Body of pancreas (tissue), 4 donors: ENCODE measurements at regions not wholly inside any gene's neighbourhood (a gene's known extent, or its start where the extent isn't known, plus 50 kb on each side); places are given as distances from the start of the nearest gene placed in this dataset.
A peak's percentile ranks its signal among the peaks of the same experiment; 100 is the strongest.
"Not testable (repeated sequence)": the region's sequence is repeated elsewhere in the genome, so short reads cannot be mapped to it uniquely, and the experiment has no call there.

Experiments
- ATAC-seq: fragments of 150-250 bp; one replicate; pipeline ENCODE4 v1.9.1; 2016
- DNase-seq, 4 donors: peaks; one replicate each; pipeline ENCODE4 v3.0.0-alpha.2; 2019
- H3K27ac ChIP-seq, 4 donors: fragments of 200-600 bp; sonication (generic); 1 replicate in 3 of 4; 2 replicates in 1 of 4; pipeline versions ENCODE4 v1.5.1 to v1.6.1; 2016 to 2019; ENCODE audit warnings: mild to moderate bottlenecking in 1 of 4, mixed read lengths in 1 of 4, moderate library complexity in 1 of 4
- H3K27me3 ChIP-seq, 2 donors: fragments of 200-600 bp; sonication (generic); one replicate each; pipeline ENCODE4 v1.6.0; 2016; ENCODE audit warnings: mild to moderate bottlenecking in 1 of 2
- H3K36me3 ChIP-seq, 2 donors: fragments of 200-600 bp; sonication (generic); replicated peaks in 1 of 2; 2 replicates each; pipeline ENCODE4 v1.5.1; 2016; ENCODE audit warnings: low read depth in 2 of 2; ENCODE audit not compliant: insufficient read depth in 1 of 2
- H3K4me1 ChIP-seq: fragments of 200-600 bp; sonication (generic); one replicate; pipeline ENCODE4 v1.6.0; 2016
- H3K4me3 ChIP-seq, 2 donors: fragments of 200-600 bp; sonication (generic); 1 replicate in 1 of 2; 2 replicates in 1 of 2; pipeline ENCODE4 v1.5.1; 2016 to 2019
- H3K9me3 ChIP-seq, 3 donors: fragments of 200-600 bp; sonication (generic); 1 replicate in 2 of 3; 2 replicates in 1 of 3; pipeline ENCODE4 v1.5.1; 2016
- CTCF ChIP-seq, 7 experiments: fragments of 450-650 bp in 4 of 7; fragments of 200-600 bp in 3 of 7; sonication (generic) in 3 of 7; IDR thresholded peaks; one replicate each; pipeline ENCODE4 v1.5.1; 2016 to 2019; ENCODE audit warnings: antibody characterized with exemption in 7 of 7
- POLR2A ChIP-seq, 3 donors: fragments of 450-650 bp; IDR thresholded peaks; one replicate each; pipeline ENCODE4 v1.6.1; 2016; ENCODE audit warnings: antibody characterized with exemption in 3 of 3, mild to moderate bottlenecking in 2 of 3
- WGBS, 2 donors: methylation state at CpG; one replicate each; pipeline ENCODE4 v1.1.5; 2017; 5-methylcytosine and 5-hydroxymethylcytosine counted together
- intact Hi-C: fragments of 100-400 bp; cut with DNase I; formaldehyde crosslinking; loops from one replicate; pipeline ENCODE4 v1.15.1; 2023

GRCh38 chr22:47354668-47355387 is 592.4 kb downstream of the TBC1D22A start:
- 71 to 74% methylated on average over 12 to 16 of the region's 16 CpGs for WGBS, 2 donors
- H3K27me3 ChIP-seq: no peaks in the 10 kb centered on the region
- no peak for ATAC-seq
- H3K4me1 ChIP-seq: no peaks in the 10 kb centered on the region
- H3K4me3 ChIP-seq: no peak overlapping the region
- intact Hi-C loops: no loop called here
- H3K27ac ChIP-seq: no peak overlapping the region
- DNase-seq: no peak
- no peak for TF ChIP-seq POLR2A (IDR thresholded peaks at IDR 0.05)
- no peak for TF ChIP-seq CTCF (IDR thresholded peaks at IDR 0.05)
- H3K9me3 ChIP-seq: no peaks in the 10 kb centered on the region
- H3K36me3 ChIP-seq: no peaks in the 10 kb centered on the region

- Histone ChIP-seq H3K27me3 (no peaks in the 10 kb centered on the region), H3K36me3 (no peaks in the 10 kb centered on the region), H3K9me3 (no peaks in the 10 kb centered on the region), H3K4me1 (no peaks in the 10 kb centered on the region), H3K4me3 (no peak overlapping the region), H3K27ac (no peak overlapping the region)
- DNase-seq (peak in 1 of 4 donors; percentile 2), ATAC-seq (no peak)
- TF ChIP-seq CTCF (IDR thresholded peaks at IDR 0.05) (no peak), POLR2A (IDR thresholded peaks at IDR 0.05) (no peak)
- intact Hi-C loops: no loop called here
- WGBS, 2 donors: 60 to 76% methylated on average over 13 to 18 of the region's 18 CpGs
Observed at GRCh38 chr22:47352920-47353700, 590.7 kb downstream of the TBC1D22A start.

GRCh38 chr22:47351836-47352579 is 589.6 kb downstream of the TBC1D22A start:
- no peaks in the 10 kb centered on the region for H3K4me1 ChIP-seq
- no peak overlapping the region for H3K27ac ChIP-seq
- no peak for TF ChIP-seq CTCF (IDR thresholded peaks at IDR 0.05)
- TF ChIP-seq POLR2A (IDR thresholded peaks at IDR 0.05): no peak
- 66 to 70% methylated on average over 9 to 11 of the region's 11 CpGs for whole genome bisulfite sequencing, 2 donors
- no peak for ATAC-seq
- intact Hi-C loops: no loop called here
- no peaks in the 10 kb centered on the region for H3K36me3 ChIP-seq
- H3K9me3 ChIP-seq: no peaks in the 10 kb centered on the region
- H3K4me3 ChIP-seq: no peak overlapping the region
- peak in 1 of 4 donors; percentile 2 for DNase-seq
- H3K27me3 ChIP-seq: no peaks in the 10 kb centered on the region

GRCh38 chr22:47346287-47346686 is 583.8 kb downstream of the TBC1D22A start:
- H3K4me3 ChIP-seq, ATAC-seq, H3K4me1 ChIP-seq, H3K27me3 ChIP-seq, H3K9me3 ChIP-seq, H3K36me3 ChIP-seq, DNase-seq, intact Hi-C loops, H3K27ac ChIP-seq: not testable (repeated sequence)
- WGBS, 2 donors: 90 to 100% methylated on average over 1 of the region's 1 CpG

GRCh38 chr22:47345025-47345424 is 582.6 kb downstream of the TBC1D22A start:
- no peaks in the 10 kb centered on the region for H3K9me3 ChIP-seq
- H3K36me3 ChIP-seq: no peaks in the 10 kb centered on the region
- intact Hi-C loops: no loop called here
- DNase-seq (no peak), ATAC-seq (no peak)
- H3K4me3 ChIP-seq: no peak overlapping the region
- 47 to 61% methylated on average over 5 to 7 of the region's 7 CpGs for WGBS, 2 donors
- no peak for TF ChIP-seq CTCF (IDR thresholded peaks at IDR 0.05)
- TF ChIP-seq POLR2A (IDR thresholded peaks at IDR 0.05): no peak
- H3K27me3 ChIP-seq: no peaks in the 10 kb centered on the region
- H3K4me1 ChIP-seq: no peaks in the 10 kb centered on the region
- H3K27ac ChIP-seq: no peak overlapping the region
